PC-3 (cell line): ENCODE measurements at regions not wholly inside any gene's neighbourhood (a gene's known extent, or its start where the extent isn't known, plus 50 kb on each side); places are given as distances from the start of the nearest gene placed in this dataset.

ENCODE experiments used
- EZH2 ChIP-seq: fragments of 300-600 bp; sonication (generic); IDR thresholded peaks from one replicate; pipeline ENCODE4 v1.6.1; 2017; ENCODE audit warnings: antibody characterized with exemption, mild to moderate bottlenecking, low read length; ENCODE audit not compliant: unreplicated experiment
- EZH2phosphoT487 ChIP-seq: fragments of 300-600 bp; sonication (generic); IDR thresholded peaks from 2 replicates; pipeline ENCODE4 v1.6.1; 2018; ENCODE audit warnings: mild to moderate bottlenecking, antibody characterized with exemption, low read length, borderline replicate concordance
- TF ChIP-seq, protein P1 (sequence below): fragments of 300-600 bp; sonication (generic); conservative IDR thresholded peaks from 2 replicates; pipeline ENCODE4 v1.5.1; 2017; ENCODE audit warnings: antibody characterized with exemption, low read depth, mild to moderate bottlenecking, low read length

DNA sequence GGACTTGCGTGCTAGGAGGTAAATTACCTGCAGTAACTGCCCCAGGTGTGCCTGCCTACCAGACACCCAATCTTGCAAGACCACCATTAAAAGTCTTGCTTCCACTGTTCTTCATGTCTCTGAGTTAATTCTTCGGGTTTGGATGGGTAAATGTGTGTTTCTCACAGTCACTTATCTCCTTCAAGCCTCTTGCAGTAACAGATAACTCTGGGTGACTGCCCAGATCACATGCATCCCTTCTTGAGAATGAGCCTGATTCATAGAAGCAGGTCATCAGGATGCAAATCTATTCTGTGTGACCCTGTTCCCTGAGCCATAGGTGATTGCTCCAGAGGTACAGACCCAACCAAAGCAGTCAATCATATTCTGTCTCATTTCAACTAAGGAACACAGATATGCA, 194.6 kb downstream of the METTL4 start:
- TF ChIP-seq, protein P1, sequence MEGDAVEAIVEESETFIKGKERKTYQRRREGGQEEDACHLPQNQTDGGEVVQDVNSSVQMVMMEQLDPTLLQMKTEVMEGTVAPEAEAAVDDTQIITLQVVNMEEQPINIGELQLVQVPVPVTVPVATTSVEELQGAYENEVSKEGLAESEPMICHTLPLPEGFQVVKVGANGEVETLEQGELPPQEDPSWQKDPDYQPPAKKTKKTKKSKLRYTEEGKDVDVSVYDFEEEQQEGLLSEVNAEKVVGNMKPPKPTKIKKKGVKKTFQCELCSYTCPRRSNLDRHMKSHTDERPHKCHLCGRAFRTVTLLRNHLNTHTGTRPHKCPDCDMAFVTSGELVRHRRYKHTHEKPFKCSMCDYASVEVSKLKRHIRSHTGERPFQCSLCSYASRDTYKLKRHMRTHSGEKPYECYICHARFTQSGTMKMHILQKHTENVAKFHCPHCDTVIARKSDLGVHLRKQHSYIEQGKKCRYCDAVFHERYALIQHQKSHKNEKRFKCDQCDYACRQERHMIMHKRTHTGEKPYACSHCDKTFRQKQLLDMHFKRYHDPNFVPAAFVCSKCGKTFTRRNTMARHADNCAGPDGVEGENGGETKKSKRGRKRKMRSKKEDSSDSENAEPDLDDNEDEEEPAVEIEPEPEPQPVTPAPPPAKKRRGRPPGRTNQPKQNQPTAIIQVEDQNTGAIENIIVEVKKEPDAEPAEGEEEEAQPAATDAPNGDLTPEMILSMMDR = no peak
- TF ChIP-seq EZH2phosphoT487 (no peak), EZH2 (no peak)
